Activated CD4-positive, alpha-beta T cell treated with anti-CD3 and anti-CD28 coated beads for 36 hours (primary cell): ENCODE measurements at regions not wholly inside any gene's neighbourhood (a gene's known extent, or its start where the extent isn't known, plus 50 kb on each side); places are given as distances from the start of the nearest gene placed in this dataset.

Experiments
- ATAC-seq: fragments of 200-7000 bp; cut with Tn5 transposase; one replicate; pipeline ENCODE4 v1.10.0; 2021; ENCODE audit warnings: mild to moderate bottlenecking, moderate library complexity
- CTCF ChIA-PET: fragments of 350-600 bp; sonication (Branson Sonifier 250); formaldehyde crosslinking; loops from one replicate; lab custom pipeline; 2021; ENCODE audit warnings: antibody characterized with exemption; lab: Charles Lee
- POLR2A ChIA-PET: fragments of 350-600 bp; sonication (Branson Sonifier 250); formaldehyde crosslinking; loops from one replicate; lab custom pipeline; 2021; ENCODE audit warnings: antibody characterized with exemption, inconsistent platforms; lab: Charles Lee
- DNase-seq: peaks from one replicate; pipeline ENCODE4 v3.0.0-alpha.2; 2020
- H3K27ac Mint-ChIP-seq: one replicate; pipeline ENCODE4 v1.8.0; 2021; ENCODE audit warnings: mixed read lengths
- H3K27me3 Mint-ChIP-seq: one replicate; pipeline ENCODE4 v1.8.0; 2021; ENCODE audit warnings: mixed read lengths
- H3K36me3 Mint-ChIP-seq: one replicate; pipeline ENCODE4 v1.8.0; 2021; ENCODE audit warnings: low read depth, mixed read lengths
- H3K4me1 Mint-ChIP-seq: one replicate; pipeline ENCODE4 v1.8.0; 2021; ENCODE audit warnings: mixed read lengths
- H3K4me3 Mint-ChIP-seq: one replicate; pipeline ENCODE4 v1.8.0; 2021; ENCODE audit warnings: mild to moderate bottlenecking, moderate library complexity, mixed read lengths
- H3K9me3 Mint-ChIP-seq: one replicate; pipeline ENCODE4 v1.8.0; 2021; ENCODE audit warnings: low read depth, mixed read lengths
- intact Hi-C, 2 experiments: fragments of 100-400 bp; cut with DNase I in 1 of 2; cut with micrococcal nuclease in 1 of 2; formaldehyde crosslinking; loops; one replicate each; pipeline versions ENCODE4 v1.14.2 to v1.15.1; 2022 to 2024; cut with DNase I, micrococcal nuclease

GRCh38 chr5:124796495-124796894 lies 50.1 kb upstream of the ZNF608 start:
- Mint-ChIP-seq H3K4me3 (no peak overlapping the region), H3K4me1 (no peaks in the 10 kb centered on the region), H3K27me3 (no peaks in the 10 kb centered on the region), H3K36me3 (no peaks in the 10 kb centered on the region), H3K9me3 (no peaks in the 10 kb centered on the region), H3K27ac (no peak overlapping the region)
- CTCF ChIA-PET: no interaction called here
- intact Hi-C loops: no loop called here
- POLR2A ChIA-PET: no interaction called here
- no peak for ATAC-seq
- DNase-seq: no peak

DNA sequence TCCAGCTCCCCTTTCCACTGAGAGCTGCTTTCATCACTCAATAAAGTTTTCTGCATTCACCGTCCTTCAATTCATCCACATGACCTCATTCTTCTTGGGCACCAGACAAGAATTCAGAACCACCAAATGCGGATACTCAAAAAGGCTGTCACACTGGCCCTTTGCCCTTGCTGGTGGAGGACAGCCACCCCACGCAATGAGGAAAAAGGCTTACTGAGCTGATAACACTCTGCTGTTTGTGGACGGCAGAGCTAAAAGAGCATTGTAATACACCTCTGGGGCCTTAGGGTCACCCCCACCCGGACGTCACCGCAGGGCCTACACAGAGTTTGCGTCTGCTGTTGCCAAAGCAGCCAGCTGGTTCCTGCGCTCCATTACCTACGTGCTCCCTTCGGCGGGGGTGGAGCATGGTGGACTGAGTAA lies 51.2 kb upstream of the ZNF608 start:
- no peaks in the 10 kb centered on the region for H3K36me3 Mint-ChIP-seq
- intact Hi-C loops: no loop called here
- DNase-seq (no peak), ATAC-seq (no peak)
- no peaks in the 10 kb centered on the region for H3K4me1 Mint-ChIP-seq
- no peak overlapping the region for H3K27ac Mint-ChIP-seq
- ChIA-PET CTCF (interaction anchor here (0.6 kb wide), 1 partner anchor 624 kb away, joined by 3 read pairs; no protein-coding TSS in a partner anchor), POLR2A (no interaction called here)
- H3K9me3 Mint-ChIP-seq: no peaks in the 10 kb centered on the region
- no peaks in the 10 kb centered on the region for H3K27me3 Mint-ChIP-seq
- no peak overlapping the region for H3K4me3 Mint-ChIP-seq

DNA sequence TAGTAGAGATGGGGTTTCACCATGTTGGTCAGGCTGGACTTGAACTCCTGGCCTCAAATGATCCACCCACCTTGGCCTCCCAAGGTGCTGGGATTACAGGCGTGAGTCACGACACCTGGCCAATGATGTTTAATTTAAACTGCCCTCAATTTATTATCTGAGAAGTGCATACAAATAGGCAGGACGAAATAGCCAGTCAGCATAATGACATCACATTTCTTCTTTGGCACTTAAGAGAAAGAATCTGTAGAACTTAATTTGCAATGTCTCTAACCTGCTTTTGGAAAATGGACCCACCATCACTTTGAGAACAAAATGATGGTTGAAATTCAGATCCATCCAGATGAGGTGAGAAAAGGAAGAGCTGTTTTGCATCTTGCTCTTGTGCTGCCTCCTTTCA lies 52.5 kb upstream of the ZNF608 start:
- POLR2A ChIA-PET: no interaction called here
- Mint-ChIP-seq H3K9me3 (no peaks in the 10 kb centered on the region), H3K4me1 (no peaks in the 10 kb centered on the region), H3K27ac (no peak overlapping the region), H3K4me3 (no peak overlapping the region), H3K36me3 (no peaks in the 10 kb centered on the region), H3K27me3 (no peaks in the 10 kb centered on the region)
- CTCF ChIA-PET: no interaction called here
- DNase-seq (no peak), ATAC-seq (no peak)
- intact Hi-C loops: no loop called here

DNA sequence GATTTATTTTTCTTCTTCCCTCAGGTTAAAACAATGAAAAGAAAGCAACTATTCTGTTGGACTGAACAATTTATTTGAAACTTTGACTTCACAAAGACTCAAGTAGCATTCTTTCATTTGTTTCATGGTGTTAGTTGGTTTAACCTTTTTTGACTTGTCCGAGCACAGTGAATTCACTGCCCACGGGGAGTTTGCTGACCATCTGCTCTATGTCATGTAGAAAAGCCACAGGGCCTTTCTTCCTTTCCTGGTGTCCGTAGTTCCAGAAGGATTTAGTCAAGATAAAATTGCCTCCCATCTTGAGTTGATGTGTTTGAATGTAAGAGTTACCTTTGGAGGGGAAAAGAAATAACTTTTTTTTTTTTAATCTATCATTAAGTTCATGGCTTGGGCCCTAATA lies 55.1 kb upstream of the ZNF608 start:
- Mint-ChIP-seq H3K4me3 (no peak overlapping the region), H3K27ac (no peak overlapping the region), H3K9me3 (no peaks in the 10 kb centered on the region), H3K36me3 (no peaks in the 10 kb centered on the region), H3K4me1 (no peaks in the 10 kb centered on the region), H3K27me3 (no peaks in the 10 kb centered on the region)
- ChIA-PET CTCF (no interaction called here), POLR2A (no interaction called here)
- DNase-seq: no peak
- intact Hi-C loops: no loop called here
- no peak for ATAC-seq

GRCh38 chr5:124803617-124804323 lies 57.3 kb upstream of the ZNF608 start:
- H3K4me3 Mint-ChIP-seq: no peak overlapping the region
- no peaks in the 10 kb centered on the region for H3K27me3 Mint-ChIP-seq
- ChIA-PET CTCF (no interaction called here), POLR2A (no interaction called here)
- ATAC-seq: no peak
- H3K4me1 Mint-ChIP-seq: no peaks in the 10 kb centered on the region
- H3K9me3 Mint-ChIP-seq: no peaks in the 10 kb centered on the region
- H3K36me3 Mint-ChIP-seq: no peaks in the 10 kb centered on the region
- DNase-seq: no peak
- intact Hi-C loops: no loop called here
- no peak overlapping the region for H3K27ac Mint-ChIP-seq

- Mint-ChIP-seq H3K27me3 (no peaks in the 10 kb centered on the region), H3K4me1 (no peaks in the 10 kb centered on the region), H3K36me3 (no peaks in the 10 kb centered on the region), H3K27ac (no peak overlapping the region), H3K9me3 (no peaks in the 10 kb centered on the region), H3K4me3 (no peak overlapping the region)
- DNase-seq (no peak), ATAC-seq (no peak)
- CTCF ChIA-PET: no interaction called here
- POLR2A ChIA-PET: no interaction called here
- intact Hi-C loops: no loop called here
Measured at GRCh38 chr5:124806026-124806372, 59.6 kb upstream of the ZNF608 start.

DNA sequence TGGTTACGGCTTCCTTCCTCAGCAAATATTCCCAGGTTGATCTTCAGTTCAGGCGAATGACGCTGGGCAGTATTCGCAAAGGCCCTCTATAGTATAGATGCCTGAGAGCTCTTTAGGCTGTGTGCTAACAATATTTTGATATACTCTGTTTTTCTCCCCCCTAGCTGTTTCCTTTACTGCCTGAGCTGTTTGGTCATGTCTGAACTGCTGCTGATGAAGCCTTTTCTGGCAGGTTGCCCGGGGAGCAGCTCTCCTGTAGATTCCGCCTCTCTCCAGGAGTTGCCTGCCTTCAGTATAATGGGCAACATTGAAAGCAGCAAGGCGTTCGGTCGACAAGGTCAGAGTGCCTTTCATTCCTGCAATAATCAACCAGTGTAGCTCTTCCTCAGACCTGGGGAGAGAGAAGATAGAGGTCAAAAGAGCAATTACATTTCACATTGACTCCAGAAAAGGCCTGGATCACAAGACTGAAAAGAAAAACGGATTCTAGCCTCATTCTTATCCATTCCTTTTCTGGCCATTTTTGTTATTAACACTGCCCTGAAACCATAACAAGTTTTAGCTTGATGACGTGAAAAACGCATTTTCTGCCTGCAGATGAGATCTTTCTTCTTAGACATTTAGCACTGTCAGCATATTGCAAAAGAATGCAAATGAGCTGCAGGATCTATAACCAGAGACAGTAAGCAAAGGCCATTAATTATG lies 60.1 kb upstream of the ZNF608 start:
- Mint-ChIP-seq H3K4me3 (no peak overlapping the region), H3K27me3 (no peaks in the 10 kb centered on the region), H3K36me3 (no peaks in the 10 kb centered on the region), H3K9me3 (no peaks in the 10 kb centered on the region), H3K4me1 (no peaks in the 10 kb centered on the region), H3K27ac (no peak overlapping the region)
- ChIA-PET CTCF (no interaction called here), POLR2A (interaction anchor here (0.6 kb wide), 1 partner anchor 261 kb away, joined by 3 read pairs; no protein-coding TSS in a partner anchor)
- no peak for ATAC-seq
- intact Hi-C loops: no loop called here
- DNase-seq: no peak

- intact Hi-C loops: no loop called here
- ATAC-seq (no peak), DNase-seq (no peak)
- ChIA-PET CTCF (interaction anchor here (0.5 kb wide), 1 partner anchor 1491 kb away, joined by 4 read pairs; no protein-coding TSS in a partner anchor), POLR2A (interaction anchor here (0.7 kb wide), 1 partner anchor 361 kb away, joined by 3 read pairs; no protein-coding TSS in a partner anchor)
- no peaks in the 10 kb centered on the region for H3K36me3 Mint-ChIP-seq
- no peaks in the 10 kb centered on the region for H3K9me3 Mint-ChIP-seq
- no peak overlapping the region for H3K27ac Mint-ChIP-seq
- H3K27me3 Mint-ChIP-seq: no peaks in the 10 kb centered on the region
- no peaks in the 10 kb centered on the region for H3K4me1 Mint-ChIP-seq
- no peak overlapping the region for H3K4me3 Mint-ChIP-seq
Measured at GRCh38 chr5:124808842-124809268, 62.4 kb upstream of the ZNF608 start.

DNA sequence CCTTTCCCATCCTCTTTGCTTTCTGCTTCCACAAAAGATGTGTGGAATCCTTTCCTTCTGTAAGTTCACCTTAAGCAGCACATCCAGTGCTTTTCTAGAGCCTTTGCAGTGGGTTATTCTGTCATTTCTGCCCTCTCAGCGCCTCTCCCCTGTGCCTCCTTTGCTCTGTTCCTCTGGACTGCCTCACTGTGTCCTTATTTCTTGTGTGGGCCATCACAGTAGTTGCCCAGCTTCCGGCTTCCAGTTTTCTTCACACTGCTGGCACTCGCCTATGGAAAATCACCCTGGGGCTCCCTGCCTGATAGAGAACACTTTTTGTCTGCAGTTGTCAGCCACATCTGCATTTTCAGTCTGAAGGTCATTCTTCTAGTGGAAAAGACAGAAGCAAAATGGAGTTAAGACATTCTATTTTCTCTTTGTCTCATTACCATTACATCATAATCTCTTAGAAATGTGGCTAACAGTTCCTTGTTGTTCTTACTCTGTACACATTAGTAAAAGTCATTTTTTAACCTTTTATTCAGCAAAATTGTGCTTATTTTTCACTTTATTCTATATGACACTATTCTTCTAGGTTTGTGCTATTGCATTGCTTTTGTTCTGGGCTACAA lies 64.1 kb upstream of the ZNF608 start:
- ChIA-PET POLR2A (no interaction called here), CTCF (no interaction called here)
- Mint-ChIP-seq H3K36me3 (no peaks in the 10 kb centered on the region), H3K9me3 (no peaks in the 10 kb centered on the region), H3K4me3 (no peak overlapping the region), H3K27me3 (no peaks in the 10 kb centered on the region), H3K27ac (no peak overlapping the region), H3K4me1 (no peaks in the 10 kb centered on the region)
- no peak for ATAC-seq
- intact Hi-C loops: no loop called here
- DNase-seq: no peak

DNA sequence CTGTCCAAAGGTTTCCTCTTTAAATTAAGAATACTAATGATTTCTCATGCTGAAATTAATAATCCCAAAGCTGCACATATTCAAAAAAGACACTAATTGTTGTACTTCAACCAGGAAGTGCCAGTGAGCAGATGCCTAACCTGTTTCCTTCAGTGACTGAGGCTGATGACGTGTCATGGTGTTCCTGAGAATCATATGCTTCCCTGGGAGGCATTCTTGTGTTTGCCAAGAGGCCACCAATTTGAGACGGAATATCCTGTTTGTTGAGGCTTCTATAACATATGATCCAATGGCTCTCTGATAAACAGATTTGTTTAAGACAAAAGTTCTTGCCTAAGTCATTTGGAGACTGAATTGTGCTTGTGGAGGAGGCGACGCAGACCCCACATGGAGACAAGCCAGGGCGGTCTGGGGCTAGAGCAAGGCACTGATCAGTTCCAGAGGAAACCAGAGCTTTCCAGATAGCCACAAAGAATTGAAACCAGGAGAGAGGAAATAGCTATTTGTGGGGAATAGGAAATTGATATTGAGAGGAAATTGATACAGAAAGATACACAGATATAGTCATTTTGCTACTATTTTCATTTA lies 66.4 kb upstream of the ZNF608 start:
- CTCF ChIA-PET: no interaction called here
- Mint-ChIP-seq H3K27ac (no peak overlapping the region), H3K4me3 (no peak overlapping the region), H3K27me3 (no peaks in the 10 kb centered on the region), H3K36me3 (no peaks in the 10 kb centered on the region), H3K4me1 (no peaks in the 10 kb centered on the region), H3K9me3 (no peaks in the 10 kb centered on the region)
- intact Hi-C loops: no loop called here
- POLR2A ChIA-PET: interaction anchor here (0.7 kb wide), 1 partner anchor 31 kb away, joined by 5 read pairs; no protein-coding TSS in a partner anchor
- ATAC-seq (no peak), DNase-seq (no peak)

- no peak overlapping the region for H3K27ac Mint-ChIP-seq
- H3K36me3 Mint-ChIP-seq: no peaks in the 10 kb centered on the region
- DNase-seq (no peak), ATAC-seq (no peak)
- ChIA-PET POLR2A (no interaction called here), CTCF (no interaction called here)
- no peak overlapping the region for H3K4me3 Mint-ChIP-seq
- no peaks in the 10 kb centered on the region for H3K9me3 Mint-ChIP-seq
- intact Hi-C loops: no loop called here
- H3K4me1 Mint-ChIP-seq: no peaks in the 10 kb centered on the region
- no peaks in the 10 kb centered on the region for H3K27me3 Mint-ChIP-seq
Measured at GRCh38 chr5:124816381-124816780, 69.9 kb upstream of the ZNF608 start.
